K562 (cell line): ENCODE measurements at regions not wholly inside any gene's neighbourhood (a gene's known extent, or its start where the extent isn't known, plus 50 kb on each side); places are given as distances from the start of the nearest gene placed in this dataset.
"Not testable (repeated sequence)": the region's sequence is repeated elsewhere in the genome, so short reads cannot be mapped to it uniquely, and the experiment has no call there.

Experiments
- ATAC-seq: fragments of 200-7000 bp; cut with Tn5 transposase; 3 replicates; pipeline ENCODE4 v1.9.1; 2020; ENCODE audit warnings: moderate library complexity
- BruUV-seq: library from RNA; stranded (reverse); fragments of 400-500 nt; replicated peaks from 2 replicates; lab custom pipeline; 2021; lab: Mats Ljungman, UMichigan
- CTCF ChIA-PET: fragments of 300-600 bp; formaldehyde crosslinking; extraction: SDS; loops from one replicate; lab custom pipeline; 2021; ENCODE audit warnings: low intra/inter-chr PET ratio; lab: Yijun Ruan, JAX
- POLR2A ChIA-PET: fragments of 300-600, 350-650 bp; sonication (Branson Sonifier 250); formaldehyde crosslinking; extraction: SDS; loops from one replicate; lab custom pipeline; 2021; ENCODE audit warnings: antibody characterized with exemption, inconsistent platforms; lab: Yijun Ruan, JAX
- DNase-seq, 4 experiments: peaks; one replicate each; pipeline versions ENCODE4 v3.0.0 to v3.0.0-alpha.2; 2011 to 2018; ENCODE audit warnings: low spot score in 3 of 4, mixed read lengths in 3 of 4; ENCODE audit errors: extremely low read depth in 1 of 4
- FAIRE-seq: peaks from 2 replicates; lab custom pipeline; 2011; peaks lifted over from hg19 to GRCh38; lab: Jason Lieb, UNC
- H2AFZ ChIP-seq: 2 replicates; pipeline ENCODE4 v1.6.0; 2011; ENCODE audit warnings: low read depth, low read length, control low read depth, inconsistent platforms
- H3K27ac ChIP-seq: fragments of 200-600 bp; 3 replicates; pipeline ENCODE4 v1.8.0; 2011; ENCODE audit warnings: low read depth, mild to moderate bottlenecking, control low read depth, inconsistent platforms, low read length, moderate library complexity, mixed read lengths; ENCODE audit errors: extremely low read depth
- H3K27me3 ChIP-seq, 2 experiments: fragments of 300-600 bp in 1 of 2; 2 replicates in 1 of 2; 3 replicates in 1 of 2; pipeline versions ENCODE4 v1.6.0 to v1.8.0; 2011; ENCODE audit warnings: inconsistent platforms in 2 of 2, low read length in 2 of 2, mild to moderate bottlenecking in 1 of 2, mixed read lengths in 1 of 2, moderate library complexity in 1 of 2; ENCODE audit not compliant: control insufficient read depth in 2 of 2, insufficient read depth in 2 of 2
- H3K36me3 ChIP-seq: fragments of 300-600 bp; 3 replicates; pipeline ENCODE4 v1.8.0; 2011; ENCODE audit warnings: mild to moderate bottlenecking, low read length, inconsistent platforms; ENCODE audit not compliant: control insufficient read depth, insufficient read depth
- H3K4me1 ChIP-seq, 2 experiments: fragments of 200-600 bp in 1 of 2; replicated peaks in 1 of 2; 2 replicates in 1 of 2; 3 replicates in 1 of 2; pipeline versions ENCODE4 v1.5.1 to v1.8.0; 2011; ENCODE audit warnings: inconsistent platforms in 2 of 2, low read length in 2 of 2, mild to moderate bottlenecking in 1 of 2, mixed read lengths in 1 of 2, moderate library complexity in 1 of 2; ENCODE audit not compliant: control insufficient read depth in 2 of 2, insufficient read depth in 2 of 2
- H3K4me2 ChIP-seq: 2 replicates; pipeline ENCODE4 v1.6.1; 2011; ENCODE audit warnings: low read length, control low read depth, inconsistent platforms, mixed read lengths; ENCODE audit not compliant: insufficient read depth
- H3K4me3 ChIP-seq: fragments of 200-600 bp; sonication (generic), shearing (Covaris generic); 2 replicates; pipeline ENCODE4 v1.5.1; 2016; ENCODE audit warnings: control low read depth, inconsistent platforms
- H3K79me2 ChIP-seq: fragments of 200-600 bp; 3 replicates; pipeline ENCODE4 v1.8.0; 2011; ENCODE audit warnings: low read length, inconsistent platforms; ENCODE audit not compliant: control insufficient read depth, insufficient read depth
- H3K9ac ChIP-seq, 2 experiments: 2 replicates each; pipeline versions ENCODE4 v1.6.0 to v1.6.1; 2011; ENCODE audit warnings: low read depth in 2 of 2, low read length in 2 of 2, control low read depth in 1 of 2, inconsistent platforms in 1 of 2, mild to moderate bottlenecking in 1 of 2, mixed read lengths in 1 of 2; ENCODE audit not compliant: insufficient read depth in 1 of 2
- H3K9me1 ChIP-seq: one replicate; pipeline ENCODE4 v1.6.0; 2011; ENCODE audit warnings: inconsistent platforms, mild to moderate bottlenecking, low read length, moderate library complexity; ENCODE audit not compliant: control insufficient read depth, insufficient read depth
- H3K9me3 ChIP-seq: replicated peaks from 2 replicates; pipeline ENCODE4 v1.5.1; 2011; ENCODE audit warnings: low read depth, low read length, inconsistent platforms; ENCODE audit not compliant: control insufficient read depth, insufficient read depth
- H4K20me1 ChIP-seq: replicated peaks from 2 replicates; pipeline ENCODE4 v1.6.1; 2011; ENCODE audit warnings: low read length, inconsistent platforms, mixed read lengths; ENCODE audit not compliant: control insufficient read depth, insufficient read depth
- DEAF1 ChIP-seq: fragments of 450-650 bp; formaldehyde crosslinking; IDR thresholded peaks from 2 replicates; pipeline ENCODE4 v1.4.0; 2020; ENCODE audit warnings: mild to moderate bottlenecking, moderate library complexity
- HDAC2 ChIP-seq: fragments of 450-650 bp; IDR thresholded peaks from 2 replicates; pipeline ENCODE4 v1.6.1; 2016; ENCODE audit warnings: mild to moderate bottlenecking
- KLF1 ChIP-seq: fragments of 450-650 bp; IDR thresholded peaks from 2 replicates; pipeline ENCODE4 v1.6.1; 2016; ENCODE audit warnings: missing genetic modification characterization, missing compliant biosample characterization
- MXD1 ChIP-seq: fragments of 250-450 bp; sonication (Bioruptor Pico); IDR thresholded peaks from 2 replicates; pipeline ENCODE4 v1.8.0; 2021; ENCODE audit warnings: borderline replicate concordance, mild to moderate bottlenecking, moderate library complexity; ENCODE audit not compliant: poor library complexity, severe bottlenecking
- ZBTB1 ChIP-seq: sonication (generic); formaldehyde crosslinking; IDR thresholded peaks from 2 replicates; pipeline ENCODE4 v1.8.1; 2023; ENCODE audit warnings: missing genetic modification reagents, low read depth, mild to moderate bottlenecking, borderline replicate concordance
- ZKSCAN1 ChIP-seq: fragments of 150-350 bp; IDR thresholded peaks from 2 replicates; pipeline ENCODE4 v1.6.1; 2016; ENCODE audit warnings: low read depth, low read length
- ZNF274 ChIP-seq: IDR thresholded peaks from 2 replicates; pipeline ENCODE4 v1.6.1; 2011; ENCODE audit warnings: low read depth, mild to moderate bottlenecking, low read length, moderate library complexity, borderline replicate concordance
- WGBS: fragments of 100-300 bp; shearing (Covaris generic); methylation state at CpG from one replicate; pipeline ENCODE4 v1.1.6; 2016; ENCODE audit warnings: low coverage, mixed read lengths; ENCODE audit not compliant: insufficient coverage; ENCODE audit errors: missing lambda C conversion rate; 5-methylcytosine and 5-hydroxymethylcytosine counted together
- in situ Hi-C: fragments of 300-500 bp; cut with MboI; formaldehyde crosslinking; loops from 4 replicates; pipeline ENCODE4 v1.15.0; 2018; ENCODE audit warnings: inconsistent platforms, mixed read lengths
- intact Hi-C: fragments of 100-400 bp; cut with micrococcal nuclease; formaldehyde crosslinking; loops from 2 replicates; pipeline ENCODE4 v1.14.2; 2022
- TF ChIP-seq, protein P1 (sequence below): IDR thresholded peaks from 2 replicates; pipeline ENCODE4 v1.6.1; 2011; ENCODE audit warnings: borderline replicate concordance, low read depth, mild to moderate bottlenecking, moderate library complexity, low read length; ENCODE audit not compliant: insufficient read depth, poor library complexity, severe bottlenecking
- TF ChIP-seq, protein P2 (sequence below): fragments of 250-450 bp; sonication (Bioruptor Pico); IDR thresholded peaks from 2 replicates; pipeline ENCODE4 v1.8.0; 2022; ENCODE audit warnings: inconsistent platforms, mild to moderate bottlenecking, moderate library complexity, borderline replicate concordance

DNA sequence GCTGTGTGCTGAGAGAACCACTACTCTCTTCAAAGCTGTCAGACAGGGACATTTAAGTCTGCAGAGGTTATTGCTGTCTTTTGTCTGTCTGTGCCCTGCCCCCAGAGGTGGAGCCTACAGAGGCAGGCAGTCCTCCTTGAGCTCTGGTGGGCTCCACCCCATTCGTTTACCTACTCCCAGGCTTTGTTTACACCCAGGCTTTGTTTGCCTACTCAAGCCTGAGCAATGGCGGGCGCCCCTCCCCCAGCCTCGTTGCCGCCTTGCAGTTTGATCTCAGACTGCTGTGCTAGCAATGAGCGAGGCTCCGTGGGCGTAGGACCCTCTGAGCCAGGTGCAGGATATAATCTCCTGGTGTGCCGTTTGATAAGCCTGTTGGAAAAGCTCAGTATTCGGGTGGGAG lies 386.8 kb upstream of the ZMIZ1 start:
- intact Hi-C loops, FAIRE-seq, BruUV-seq, H3K4me1 ChIP-seq, H3K4me3 ChIP-seq, H3K36me3 ChIP-seq, H2AFZ ChIP-seq, DNase-seq, ATAC-seq, H3K9ac ChIP-seq, H3K79me2 ChIP-seq, CTCF ChIA-PET, H3K4me2 ChIP-seq, in situ Hi-C loops, H4K20me1 ChIP-seq, H3K27ac ChIP-seq, H3K9me3 ChIP-seq, H3K9me1 ChIP-seq: not testable (repeated sequence)
- POLR2A ChIA-PET = interaction anchor here (1.2 kb wide), 1 partner anchor 8 kb away, joined by 3 read pairs; no protein-coding TSS in a partner anchor
- WGBS = under 1% methylated on average over 10 of the region's 10 CpGs
- H3K27me3 ChIP-seq = peaks cover 0 to 18% of the 10 kb centered on the region in 2 experiments; a peak in 3 of 5 replicates

GRCh38 chr10:78684947-78685346 lies 383.8 kb upstream of the ZMIZ1 start:
- POLR2A ChIA-PET = interaction anchor here (0.6 kb wide), 1 partner anchor 282 kb away, joined by 3 read pairs; no protein-coding TSS in a partner anchor
- no peak for TF ChIP-seq DEAF1
- TF ChIP-seq ZKSCAN1 = no peak
- TF ChIP-seq HDAC2 = no peak
- no peak for TF ChIP-seq MXD1
- TF ChIP-seq, protein P1, sequence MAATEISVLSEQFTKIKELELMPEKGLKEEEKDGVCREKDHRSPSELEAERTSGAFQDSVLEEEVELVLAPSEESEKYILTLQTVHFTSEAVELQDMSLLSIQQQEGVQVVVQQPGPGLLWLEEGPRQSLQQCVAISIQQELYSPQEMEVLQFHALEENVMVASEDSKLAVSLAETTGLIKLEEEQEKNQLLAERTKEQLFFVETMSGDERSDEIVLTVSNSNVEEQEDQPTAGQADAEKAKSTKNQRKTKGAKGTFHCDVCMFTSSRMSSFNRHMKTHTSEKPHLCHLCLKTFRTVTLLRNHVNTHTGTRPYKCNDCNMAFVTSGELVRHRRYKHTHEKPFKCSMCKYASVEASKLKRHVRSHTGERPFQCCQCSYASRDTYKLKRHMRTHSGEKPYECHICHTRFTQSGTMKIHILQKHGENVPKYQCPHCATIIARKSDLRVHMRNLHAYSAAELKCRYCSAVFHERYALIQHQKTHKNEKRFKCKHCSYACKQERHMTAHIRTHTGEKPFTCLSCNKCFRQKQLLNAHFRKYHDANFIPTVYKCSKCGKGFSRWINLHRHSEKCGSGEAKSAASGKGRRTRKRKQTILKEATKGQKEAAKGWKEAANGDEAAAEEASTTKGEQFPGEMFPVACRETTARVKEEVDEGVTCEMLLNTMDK = no peak
- no peak for TF ChIP-seq ZNF274
- no peak for TF ChIP-seq ZBTB1
- no peak for TF ChIP-seq KLF1 (tag)
- TF ChIP-seq, protein P2, sequence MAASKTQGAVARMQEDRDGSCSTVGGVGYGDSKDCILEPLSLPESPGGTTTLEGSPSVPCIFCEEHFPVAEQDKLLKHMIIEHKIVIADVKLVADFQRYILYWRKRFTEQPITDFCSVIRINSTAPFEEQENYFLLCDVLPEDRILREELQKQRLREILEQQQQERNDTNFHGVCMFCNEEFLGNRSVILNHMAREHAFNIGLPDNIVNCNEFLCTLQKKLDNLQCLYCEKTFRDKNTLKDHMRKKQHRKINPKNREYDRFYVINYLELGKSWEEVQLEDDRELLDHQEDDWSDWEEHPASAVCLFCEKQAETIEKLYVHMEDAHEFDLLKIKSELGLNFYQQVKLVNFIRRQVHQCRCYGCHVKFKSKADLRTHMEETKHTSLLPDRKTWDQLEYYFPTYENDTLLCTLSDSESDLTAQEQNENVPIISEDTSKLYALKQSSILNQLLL (CRISPR knock-in tag) = no peak

More at GRCh38 chr10:78684947-78685346, 383.8 kb upstream of the ZMIZ1 start:
- H4K20me1 ChIP-seq = no peaks in the 10 kb centered on the region; the same call in 1 of the 2 replicates
- H2AFZ ChIP-seq = no peak overlapping the region
- intact Hi-C loops = no loop called here
- H3K4me1 ChIP-seq = no peaks in the 10 kb centered on the region
- CTCF ChIA-PET = no interaction called here
- no peak overlapping the region for H3K4me3 ChIP-seq
- H3K9me3 ChIP-seq = no peaks in the 10 kb centered on the region
- in situ Hi-C loops = no loop called here
- no peak for DNase-seq
- no peak overlapping the region for H3K27ac ChIP-seq
- H3K36me3 ChIP-seq = no peaks in the 10 kb centered on the region
- no TSS peak for BruUV-seq
- no peaks in the 10 kb centered on the region for H3K9me1 ChIP-seq
- no peak for ATAC-seq
- under 1% methylated on average over 9 of the region's 9 CpGs for WGBS
- H3K27me3 ChIP-seq = peaks cover 0 to 21% of the 10 kb centered on the region in 2 experiments; a peak in 3 of 5 replicates
- no peak for FAIRE-seq
- H3K79me2 ChIP-seq = no peaks in the 10 kb centered on the region
- no peak overlapping the region for H3K4me2 ChIP-seq
- no peak overlapping the region for H3K9ac ChIP-seq
